GM18502 (cell line): ENCODE measurements at regions not wholly inside any gene's neighbourhood (a gene's known extent, or its start where the extent isn't known, plus 50 kb on each side); places are given as distances from the start of the nearest gene placed in this dataset.

Experiments
- ATAC-seq: cut with Tn5 transposase; IDR thresholded peaks from one replicate; pipeline ENCODE4 v1.9.1; 2021; ENCODE audit warnings: mild to moderate bottlenecking; ENCODE audit not compliant: unreplicated experiment, poor library complexity

DNA sequence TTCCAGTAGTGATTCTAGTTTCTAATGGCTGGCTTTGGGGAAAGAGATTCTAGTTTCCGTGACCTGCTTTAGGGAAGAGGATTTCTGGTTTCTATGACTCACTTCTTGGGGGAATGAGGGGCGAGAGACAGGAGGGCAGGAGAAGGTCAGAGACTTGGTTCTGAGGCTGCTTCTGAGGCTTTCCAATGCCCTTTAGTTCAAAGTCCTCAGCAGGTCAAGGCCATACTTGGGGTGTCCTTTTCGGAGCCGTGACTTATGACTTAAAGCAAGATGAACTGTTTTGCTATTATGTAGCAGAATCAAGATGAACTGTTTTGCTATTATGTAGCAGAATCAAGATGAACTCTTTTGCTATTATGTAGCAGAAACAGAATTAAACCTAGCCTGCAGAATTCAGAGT, 52.2 kb upstream of the TLR3 start:
- ATAC-seq = no peak

DNA sequence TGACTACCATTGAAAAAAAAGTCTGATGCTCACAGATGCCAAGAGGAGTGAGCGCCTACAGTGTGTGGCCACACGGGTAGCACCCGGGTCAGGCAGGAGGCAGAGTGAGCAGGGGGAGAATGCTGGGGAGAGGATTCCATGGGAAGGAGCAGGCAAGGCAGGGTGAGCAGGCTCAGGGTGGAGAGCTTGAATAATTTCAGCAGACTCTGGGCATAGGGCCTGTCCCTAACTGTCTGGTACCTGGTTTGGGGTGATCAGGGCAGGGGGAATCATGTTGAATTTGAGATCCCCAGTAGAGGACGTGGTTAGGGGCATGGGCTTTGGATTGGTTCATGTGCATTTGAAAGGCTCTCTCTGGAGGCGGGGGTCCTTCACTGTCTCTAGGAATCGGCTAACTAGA, 51.2 kb upstream of the TLR3 start:
- ATAC-seq = no peak

DNA sequence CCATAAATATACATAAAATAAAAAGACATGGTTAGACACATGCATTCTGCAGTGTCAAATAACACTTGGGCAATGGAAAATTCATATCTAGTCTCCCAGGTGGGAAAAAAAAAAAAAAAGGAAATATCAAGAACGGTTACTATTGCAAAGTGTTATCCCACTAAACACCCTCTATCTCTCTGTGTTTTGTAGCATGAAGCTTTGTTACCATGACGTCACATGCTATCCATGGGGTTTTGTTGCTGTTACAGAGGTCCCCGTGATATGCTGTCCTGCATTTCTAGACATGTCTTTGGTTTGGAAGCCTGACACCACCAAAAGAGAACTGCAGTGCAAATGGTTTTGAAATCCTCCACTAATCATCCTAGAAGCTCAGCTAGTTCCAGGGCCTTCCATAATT, 50.7 kb upstream of the TLR3 start:
- no peak for ATAC-seq

DNA sequence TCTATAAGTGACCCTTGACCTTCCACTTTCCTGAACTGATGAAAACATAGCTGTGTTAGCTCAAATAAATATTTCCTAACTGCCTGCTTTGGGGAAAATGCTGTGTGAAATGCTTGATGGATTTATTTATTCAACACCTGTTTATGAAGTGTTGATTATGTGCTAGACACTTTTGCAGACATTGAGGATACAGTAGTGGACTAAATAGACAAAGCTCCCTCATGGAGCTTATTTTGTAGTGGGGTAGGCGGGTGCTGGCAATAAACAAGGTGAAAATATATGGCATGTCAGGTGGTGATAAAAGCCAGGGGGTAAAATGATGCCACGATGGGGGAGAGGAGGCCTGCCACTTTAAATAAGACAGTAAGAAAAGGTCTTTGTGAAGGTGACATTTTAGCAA, 50.2 kb upstream of the TLR3 start:
- ATAC-seq = no peak
